ENCODE measurements at regions not wholly inside any gene's neighbourhood (a gene's known extent, or its start where the extent isn't known, plus 50 kb on each side); places are given as distances from the start of the nearest gene placed in this dataset.

- intact Hi-C loops (cut with micrococcal nuclease) = no loop called here
Observed at GRCh38 chr14:65794674-65795279, 382.2 kb downstream of the FUT8 start.

GRCh38 chr14:65798216-65798615 lies 385.7 kb downstream of the FUT8 start:
- intact Hi-C loops (cut with micrococcal nuclease) = no loop called here

- intact Hi-C loops (cut with micrococcal nuclease) = no loop called here
Observed at GRCh38 chr14:65800694-65801093, 388.2 kb downstream of the FUT8 start.

GRCh38 chr14:65802196-65802595 lies 389.7 kb downstream of the FUT8 start:
- intact Hi-C loops (cut with micrococcal nuclease) = no loop called here

GRCh38 chr14:65803885-65804284 lies 391.4 kb downstream of the FUT8 start:
- intact Hi-C loops (cut with micrococcal nuclease) = no loop called here

- intact Hi-C loops (cut with micrococcal nuclease) = no loop called here
Observed at GRCh38 chr14:65804439-65805112, 392.0 kb downstream of the FUT8 start.

GRCh38 chr14:65805113-65805473 lies 392.6 kb downstream of the FUT8 start:
- intact Hi-C loops (cut with micrococcal nuclease) = no loop called here

GRCh38 chr14:65808390-65808789 lies 395.9 kb downstream of the FUT8 start:
- intact Hi-C loops (cut with micrococcal nuclease) = no loop called here

GRCh38 chr14:65810322-65810721 lies 397.8 kb downstream of the FUT8 start:
- intact Hi-C loops (cut with micrococcal nuclease) = loop anchor here (10.0 kb wide), 1 partner anchor 264 kb away; no protein-coding TSS in a partner anchor

GRCh38 chr14:65813760-65814384 lies 401.3 kb downstream of the FUT8 start:
- intact Hi-C loops (cut with micrococcal nuclease) = loop anchor here (10.0 kb wide), 1 partner anchor 261 kb away; no protein-coding TSS in a partner anchor

GRCh38 chr14:65815127-65815526 lies 402.6 kb downstream of the FUT8 start:
- intact Hi-C loops (cut with micrococcal nuclease) = loop anchor here (10.0 kb wide), 1 partner anchor 260 kb away; no protein-coding TSS in a partner anchor

GRCh38 chr14:65817011-65817410 lies 404.5 kb downstream of the FUT8 start:
- intact Hi-C loops (cut with micrococcal nuclease) = loop anchor here (10.0 kb wide), 1 partner anchor 258 kb away; no protein-coding TSS in a partner anchor

- intact Hi-C loops (cut with micrococcal nuclease) = loop anchor here (10.0 kb wide), 1 partner anchor 255 kb away; no protein-coding TSS in a partner anchor
Observed at GRCh38 chr14:65819569-65819968, 407.0 kb downstream of the FUT8 start.

GRCh38 chr14:65821224-65821753 lies 408.8 kb downstream of the FUT8 start:
- intact Hi-C loops (cut with micrococcal nuclease) = no loop called here

- intact Hi-C loops (cut with micrococcal nuclease) = loop anchor here (1.0 to 2.0 kb wide), 2 partner anchors 409 to 660 kb away; no protein-coding TSS in a partner anchor
Observed at GRCh38 chr14:65824285-65824977, 411.9 kb downstream of the FUT8 start.

GRCh38 chr14:65824978-65825299 lies 412.4 kb downstream of the FUT8 start:
- intact Hi-C loops (cut with micrococcal nuclease) = loop anchor here (1.0 to 2.0 kb wide), 2 partner anchors 410 to 660 kb away; no protein-coding TSS in a partner anchor

- intact Hi-C loops (cut with micrococcal nuclease) = no loop called here
Observed at GRCh38 chr14:65826946-65827345, 414.4 kb downstream of the FUT8 start.

- intact Hi-C loops (cut with micrococcal nuclease) = no loop called here
Observed at GRCh38 chr14:65827520-65827919, 415.0 kb downstream of the FUT8 start.

- intact Hi-C loops (cut with micrococcal nuclease) = no loop called here
Observed at GRCh38 chr14:65828396-65828795, 415.9 kb downstream of the FUT8 start.

- intact Hi-C loops (cut with micrococcal nuclease) = no loop called here
Observed at GRCh38 chr14:65832431-65833266, 420.1 kb downstream of the FUT8 start.

All from T-helper 2 cell treated with Interferon-gamma antibody and Interleukin-4, amounts not matched to agents 100 ng/mL and 5 ng/mL, for 36 hours (primary cell).